AML-193 (cell line): ENCODE measurements at regions not wholly inside any gene's neighbourhood (a gene's known extent, or its start where the extent isn't known, plus 50 kb on each side); places are given as distances from the start of the nearest gene placed in this dataset.

ENCODE experiments used
- DNase-seq, 2 experiments: peaks; one replicate each; lab custom pipeline; 2025; lab: John Stamatoyannopoulos, UW

DNA sequence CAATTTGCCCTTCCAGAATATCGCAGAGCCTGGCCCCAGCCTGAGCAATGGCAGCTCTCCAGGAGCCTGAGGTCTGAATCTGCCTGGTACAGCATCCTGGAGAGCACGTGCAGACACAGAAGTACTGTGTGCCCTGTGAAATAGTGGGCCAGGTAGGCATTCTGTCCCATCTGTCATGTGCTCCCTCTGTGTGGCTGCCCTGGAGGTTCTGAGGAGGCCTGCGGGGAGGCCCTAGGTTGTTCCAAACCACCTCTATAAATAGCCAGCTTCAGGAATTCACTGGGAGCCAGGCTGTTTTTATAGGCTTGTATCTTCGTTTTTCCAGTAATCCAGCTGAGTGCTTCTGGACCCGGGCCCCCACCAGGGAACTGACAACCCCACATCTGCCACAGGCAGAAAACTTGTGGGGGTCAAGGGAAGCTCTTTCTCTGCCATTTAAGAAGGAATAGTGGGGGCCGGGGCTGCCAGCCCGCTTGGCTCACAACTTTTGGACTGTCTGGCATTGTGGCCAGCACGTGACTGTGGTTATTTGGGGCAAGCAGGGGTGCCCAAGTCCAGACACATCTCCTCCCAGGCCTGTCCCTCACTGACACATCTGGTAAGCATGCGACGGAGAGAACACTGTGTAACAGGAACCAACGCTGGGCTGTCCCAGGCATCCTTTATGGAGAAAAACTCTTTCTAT, 356.3 kb upstream of the TNRC6C start:
- no peak for DNase-seq

DNA sequence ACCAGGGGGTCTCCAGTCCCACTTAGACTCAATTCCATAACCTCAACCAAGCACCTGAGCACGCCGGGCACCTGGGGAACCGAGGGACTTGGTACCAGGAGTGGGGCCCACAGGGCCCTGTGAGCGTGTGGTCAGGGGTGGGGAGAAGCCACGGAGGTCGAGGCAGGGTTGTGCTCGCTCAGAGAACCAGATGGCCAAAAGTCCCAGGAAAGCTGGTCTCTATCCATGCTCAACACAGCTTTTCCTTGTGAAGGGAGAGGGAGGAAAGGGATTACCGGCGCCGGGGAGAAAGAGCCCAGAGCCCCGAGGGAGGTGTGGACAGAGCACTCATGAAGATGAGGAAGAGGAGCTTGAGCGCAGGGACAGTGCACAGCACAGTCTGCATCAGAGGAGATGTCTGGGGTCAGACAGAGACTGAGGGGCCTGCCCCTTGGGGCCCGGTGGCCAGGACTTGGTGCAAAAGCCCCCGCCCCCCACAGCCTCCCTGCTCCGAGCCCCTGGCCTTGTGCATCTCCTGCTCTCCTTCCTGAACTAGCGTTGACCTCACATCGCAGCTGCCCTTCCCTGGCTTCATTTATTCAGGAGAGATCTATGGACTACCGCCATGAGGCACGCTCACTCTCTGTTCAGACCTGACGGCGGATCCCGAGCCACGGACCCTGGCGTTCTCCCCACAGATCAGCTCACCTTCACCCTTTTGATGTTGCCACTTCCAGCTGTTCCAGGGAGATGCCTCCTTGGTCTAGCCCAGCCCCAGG, 355.4 kb upstream of the TNRC6C start:
- DNase-seq: no peak

- DNase-seq: no peak
These were observed 354.1 kb upstream of the TNRC6C start for GRCh38 chr17:77604301-77604972.

DNA sequence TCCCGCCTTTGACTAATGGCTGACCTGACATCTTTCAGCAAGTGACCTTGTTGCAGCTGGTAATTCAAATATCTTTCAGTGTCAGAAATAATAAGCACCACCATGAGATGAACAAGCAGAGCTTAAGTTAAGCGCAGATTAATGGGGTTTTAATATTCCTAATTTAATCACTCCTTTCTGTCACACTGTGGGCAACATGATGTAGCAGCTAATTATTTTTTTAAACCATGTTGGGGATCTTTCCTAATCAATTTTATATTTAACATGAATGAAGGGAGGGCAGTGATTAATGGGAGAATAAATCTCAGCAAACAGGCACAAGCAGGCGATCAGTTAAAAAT, 353.6 kb upstream of the TNRC6C start:
- DNase-seq: no peak

DNA sequence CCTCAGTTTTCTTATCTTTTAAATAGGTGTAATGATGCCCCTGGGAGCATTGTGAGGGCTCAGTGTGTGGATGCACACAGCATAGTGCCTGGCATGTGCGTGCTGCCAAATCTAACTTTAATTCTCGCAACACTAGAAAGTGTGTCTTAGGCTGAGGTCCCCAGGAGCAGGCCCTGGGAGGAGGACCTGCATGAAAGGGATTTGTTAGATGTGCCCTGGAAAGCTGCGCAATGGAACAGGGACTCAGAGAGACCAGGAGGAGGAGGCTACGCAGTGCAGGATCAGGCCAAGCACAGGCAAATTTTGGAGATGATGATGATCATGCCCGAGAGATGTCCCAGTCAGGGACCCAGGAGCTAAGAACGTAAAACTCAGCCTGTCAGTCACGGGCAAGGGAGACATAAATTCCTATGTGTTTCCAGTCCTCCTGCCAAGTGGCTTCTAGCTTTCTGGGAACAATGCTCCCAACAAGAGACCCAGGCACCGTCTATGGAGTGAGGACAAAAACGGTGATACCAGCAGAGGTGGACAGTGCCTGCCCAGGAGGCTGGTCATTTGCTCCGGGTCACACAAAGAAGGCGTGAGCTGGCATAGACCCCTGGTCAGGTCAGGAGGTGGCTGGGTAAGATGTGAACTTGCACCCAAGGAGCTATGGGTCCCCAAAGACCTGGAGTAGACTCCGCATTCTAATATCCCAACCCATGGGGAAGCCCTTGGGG, 352.2 kb upstream of the TNRC6C start:
- no peak for DNase-seq

GRCh38 chr17:77606865-77607210, 351.7 kb upstream of the TNRC6C start:
- DNase-seq: no peak

GRCh38 chr17:77607606-77608005, 350.9 kb upstream of the TNRC6C start:
- DNase-seq: no peak

DNA sequence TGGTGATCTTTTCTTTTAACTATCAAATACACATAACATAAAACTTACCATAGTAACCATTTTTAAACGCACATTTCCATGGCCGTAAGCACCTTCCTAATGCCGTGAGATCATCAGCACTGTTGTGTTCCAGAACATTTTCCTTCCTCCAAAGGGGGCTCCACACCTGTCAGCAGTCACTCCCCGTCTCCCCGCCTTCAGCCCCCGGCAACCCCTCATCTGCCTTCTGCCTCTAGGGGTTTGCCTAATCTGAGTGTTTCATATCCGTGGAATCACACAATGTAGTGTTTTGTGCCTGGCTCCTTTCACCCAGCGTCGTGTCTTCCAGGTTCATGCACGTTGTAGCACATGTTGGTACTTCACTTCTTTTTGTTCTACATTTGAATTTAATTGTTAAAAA, 350.1 kb upstream of the TNRC6C start:
- DNase-seq: no peak

DNA sequence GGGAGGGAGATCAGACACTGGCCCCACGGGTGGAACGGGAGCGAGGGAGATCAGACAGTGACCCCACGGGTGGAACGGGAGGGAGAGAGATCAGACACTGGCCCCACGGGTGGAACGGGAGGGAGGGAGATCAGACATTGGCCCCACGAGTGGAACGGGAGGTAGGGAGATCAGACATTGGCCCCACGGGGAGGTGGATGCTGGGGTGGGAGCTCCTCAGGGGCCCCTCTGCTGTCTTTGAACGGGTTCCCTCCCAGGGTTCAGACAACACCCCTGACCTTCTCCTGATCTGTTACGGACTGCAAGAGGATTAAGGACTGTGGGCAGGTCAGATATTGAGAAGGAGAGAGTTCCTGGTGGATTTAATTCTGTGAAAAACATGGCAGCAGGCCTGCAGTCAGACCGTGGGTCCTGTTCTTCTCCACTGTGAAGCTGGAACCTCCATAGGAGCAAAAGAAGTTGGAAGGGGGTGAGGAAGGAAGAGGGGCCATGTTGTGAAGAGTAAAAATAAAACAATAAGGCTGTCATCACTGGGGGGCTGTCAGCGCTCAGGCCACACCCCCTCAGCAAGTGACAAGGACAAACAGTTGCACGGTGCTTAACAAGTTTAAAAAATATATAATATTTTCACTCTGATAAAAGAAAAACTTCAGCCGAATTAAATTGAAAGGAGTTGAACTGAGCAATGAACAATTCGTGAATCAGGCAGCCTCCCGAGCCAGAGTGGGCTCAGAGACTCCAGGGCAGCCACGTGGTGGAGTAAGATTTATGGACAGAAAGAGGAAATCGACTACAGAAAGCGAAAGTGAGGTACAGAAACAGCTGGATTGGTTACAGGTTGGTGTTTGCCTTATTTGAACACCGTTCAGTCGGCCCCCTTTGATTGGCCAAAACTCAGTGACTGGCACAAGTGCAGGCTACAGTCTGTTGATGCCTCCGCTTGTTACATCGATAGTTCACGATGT, 348.7 kb upstream of the TNRC6C start:
- peak; percentile 7 to 28 for DNase-seq

- no peak for DNase-seq
These were observed 348.0 kb upstream of the TNRC6C start for GRCh38 chr17:77610518-77610893.

GRCh38 chr17:77610972-77611521, 347.5 kb upstream of the TNRC6C start:
- no peak for DNase-seq

DNA sequence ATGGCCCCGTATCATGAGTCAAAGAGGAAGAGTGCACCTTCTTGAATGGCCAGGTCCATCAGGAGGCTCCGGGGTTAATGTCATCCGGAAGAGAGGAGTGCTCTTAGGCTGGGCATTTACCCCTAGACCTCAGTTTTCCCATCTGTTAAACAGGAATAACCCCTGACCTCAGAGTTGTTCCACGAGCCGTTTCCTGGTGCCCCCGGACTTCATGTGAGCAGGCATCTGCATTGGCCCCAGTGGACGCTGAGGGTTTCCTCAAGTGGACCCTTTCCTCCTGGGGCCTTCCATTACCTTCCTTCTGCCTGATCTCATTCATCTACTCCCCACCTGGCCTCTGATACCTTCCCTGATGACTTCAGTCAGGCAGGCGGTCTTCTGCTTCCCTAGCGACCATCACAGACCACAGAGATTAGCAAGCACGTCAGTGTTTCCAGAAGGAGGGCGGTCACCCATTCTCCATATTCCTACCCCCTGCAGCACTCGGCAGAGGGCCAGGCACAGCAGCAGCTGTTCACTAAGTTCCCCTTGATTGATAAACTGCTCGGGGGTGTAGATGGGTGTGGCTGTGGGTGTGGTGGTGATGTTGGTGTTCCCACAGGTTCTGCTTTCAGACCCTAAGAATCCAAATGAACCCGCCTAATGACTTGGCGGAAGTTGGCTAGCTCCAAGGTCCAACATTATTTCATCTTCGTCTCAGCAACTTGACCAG, 346.6 kb upstream of the TNRC6C start:
- no peak for DNase-seq

- no peak for DNase-seq
These were observed 345.3 kb upstream of the TNRC6C start for GRCh38 chr17:77613218-77613617.

DNA sequence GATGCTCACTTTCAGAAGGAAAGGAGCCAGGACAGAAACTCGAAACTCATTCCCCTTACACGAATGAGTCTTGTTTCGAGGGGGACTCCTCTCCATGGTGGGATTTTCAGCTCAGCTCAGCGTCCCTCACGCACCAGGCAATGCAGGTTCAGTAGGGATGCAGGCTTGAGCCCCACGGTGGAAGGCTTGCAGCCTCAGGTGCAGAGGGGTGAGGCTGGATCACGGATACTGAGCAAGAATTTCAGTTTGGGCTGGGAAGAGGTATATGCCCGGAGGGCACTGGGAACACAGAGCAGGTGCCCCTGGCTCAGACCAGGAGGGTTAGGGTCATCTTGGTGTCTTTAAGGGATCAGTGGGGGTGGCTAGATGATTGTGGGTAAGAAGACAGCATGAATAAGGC, 344.9 kb upstream of the TNRC6C start:
- no peak for DNase-seq

GRCh38 chr17:77615703-77616253, 342.7 kb upstream of the TNRC6C start:
- no peak for DNase-seq

- DNase-seq: no peak
These were observed 342.2 kb upstream of the TNRC6C start for GRCh38 chr17:77616254-77616731.

DNA sequence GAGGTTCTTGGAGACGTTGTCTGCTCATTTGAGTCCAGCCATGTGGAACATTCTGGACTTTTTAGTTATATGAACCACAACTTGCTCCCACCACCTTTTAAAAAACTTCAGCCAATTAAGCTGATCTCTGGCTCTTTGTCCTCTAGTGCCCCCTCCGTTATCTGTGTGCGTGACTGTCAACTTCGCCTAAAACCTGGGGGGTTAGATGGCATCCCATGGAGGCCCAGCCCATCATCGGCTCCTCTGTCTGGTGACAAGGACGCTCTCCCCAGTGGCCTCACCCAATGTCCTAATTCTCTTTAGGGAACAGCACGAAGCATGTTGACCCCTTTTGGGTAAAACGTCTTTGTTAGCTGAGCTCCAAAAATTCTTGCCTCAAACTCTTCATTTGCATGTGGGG, 341.0 kb upstream of the TNRC6C start:
- no peak for DNase-seq

DNA sequence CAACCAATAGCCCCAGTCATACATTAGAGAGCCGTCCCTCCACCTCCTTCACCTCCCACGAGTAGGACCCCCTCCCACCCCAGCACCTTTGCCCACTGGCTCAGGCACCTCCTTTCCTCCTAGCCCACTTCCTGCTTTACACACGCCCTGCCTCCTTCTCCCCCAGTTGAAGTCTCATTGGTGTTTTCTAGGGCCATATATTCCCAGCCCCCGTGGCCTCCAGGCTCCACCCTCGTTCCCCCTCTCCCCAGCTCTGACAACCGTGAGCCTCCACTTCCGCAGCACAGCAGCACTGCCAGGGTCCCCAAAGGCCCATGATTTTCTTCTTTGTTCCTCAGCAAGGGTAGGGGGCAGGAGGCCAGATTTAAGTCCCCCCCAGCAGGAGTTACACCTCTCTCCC, 340.3 kb upstream of the TNRC6C start:
- DNase-seq: no peak

DNA sequence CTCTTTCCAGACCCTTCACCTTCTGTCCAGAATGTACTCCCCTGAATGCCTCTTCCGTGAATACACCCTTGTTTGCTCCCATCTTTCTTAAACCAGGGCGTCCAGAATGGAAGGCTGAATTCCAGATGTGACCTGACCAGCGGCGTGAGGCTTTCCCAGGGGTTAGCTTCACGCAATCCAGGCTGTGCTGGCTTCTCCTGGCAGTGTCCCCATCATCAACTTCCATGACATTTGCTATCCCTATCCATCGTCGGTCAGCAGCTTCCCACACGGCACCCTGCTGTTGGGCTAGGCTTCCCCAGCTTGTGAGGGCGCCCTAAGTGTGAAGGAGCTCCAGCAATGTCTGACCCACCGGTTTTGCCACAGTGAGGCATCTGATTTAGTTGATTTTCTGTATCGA, 339.8 kb upstream of the TNRC6C start:
- no peak for DNase-seq

- DNase-seq: no peak
These were observed 339.2 kb upstream of the TNRC6C start for GRCh38 chr17:77619326-77619725.
